Transverse colon (tissue), 4 donors: ENCODE measurements at regions not wholly inside any gene's neighbourhood (a gene's known extent, or its start where the extent isn't known, plus 50 kb on each side); places are given as distances from the start of the nearest gene placed in this dataset.

Experiments used
- DNase-seq: peaks from one replicate; pipeline ENCODE4 v3.0.0-alpha.2; 2019
- H3K27ac ChIP-seq, 4 donors: fragments of 200-600 bp; sonication (generic); 2 replicates each; pipeline ENCODE4 v1.5.1; 2016 to 2018; ENCODE audit warnings: inconsistent platforms in 4 of 4
- H3K27me3 ChIP-seq: fragments of 200-600 bp; sonication (generic); 2 replicates; pipeline ENCODE4 v1.5.1; 2017; ENCODE audit warnings: inconsistent platforms
- H3K36me3 ChIP-seq, 4 donors: fragments of 200-600 bp; sonication (generic); 2 replicates each; pipeline ENCODE4 v1.5.1; 2017 to 2019; ENCODE audit warnings: inconsistent platforms in 4 of 4
- H3K4me1 ChIP-seq, 4 donors: fragments of 200-600 bp; sonication (generic); 2 replicates each; pipeline ENCODE4 v1.5.1; 2017 to 2020; ENCODE audit warnings: inconsistent platforms in 4 of 4
- H3K4me3 ChIP-seq, 4 donors: fragments of 200-600 bp; sonication (generic); 1 replicate in 1 of 4; 2 replicates in 3 of 4; pipeline versions ENCODE4 v1.5.1 to v1.6.1; 2017 to 2019; ENCODE audit warnings: inconsistent platforms in 4 of 4
- H3K9me3 ChIP-seq, 2 donors: fragments of 200-600 bp; sonication (generic); 2 replicates each; pipeline ENCODE4 v1.5.1; 2017 to 2019; ENCODE audit warnings: inconsistent platforms in 2 of 2
- EP300 ChIP-seq: sonication (generic); formaldehyde crosslinking; IDR thresholded peaks from one replicate; pipeline ENCODE4 v1.6.1; 2017; ENCODE audit warnings: antibody characterized with exemption, low read depth
- POLR2A ChIP-seq: fragments of 450-650 bp; IDR thresholded peaks from one replicate; pipeline ENCODE4 v1.6.1; 2016; ENCODE audit warnings: antibody characterized with exemption, mild to moderate bottlenecking, moderate library complexity
- POLR2AphosphoS5 ChIP-seq, 3 donors: sonication (generic); formaldehyde crosslinking; IDR thresholded peaks; one replicate each; pipeline ENCODE4 v1.6.1; 2016; ENCODE audit warnings: antibody characterized with exemption in 3 of 3
- WGBS, 2 donors: methylation state at CpG; one replicate each; pipeline ENCODE4 v1.1.5; 2018; ENCODE audit warnings: low coverage in 1 of 2; 5-methylcytosine and 5-hydroxymethylcytosine counted together
- in situ Hi-C, 4 donors: fragments of 200-750 bp; cut with MboI; loops; one replicate each; pipeline versions ENCODE4 v1.15.0 to v1.15.1; 2017; ENCODE audit warnings: low sequenced_read_pairs in 3 of 4, low pct_ligation_motif_present in 1 of 4, low pct_unique_long_range_greater_than_20kb in 1 of 4
- intact Hi-C: fragments of 100-400 bp; cut with DNase I; formaldehyde crosslinking; loops from one replicate; pipeline ENCODE4 v1.15.1; 2023; ENCODE audit warnings: low total_unique reads
- TF ChIP-seq, protein P1 (sequence below), 5 experiments: fragments of 200-600 bp in 3 of 5; fragments of 450-650 bp in 2 of 5; sonication (generic) in 3 of 5; IDR thresholded peaks; 1 replicate in 2 of 5; 2 replicates in 3 of 5; pipeline ENCODE4 v1.5.1; 2016 to 2017; ENCODE audit warnings: antibody characterized with exemption in 5 of 5, inconsistent platforms in 3 of 5, mild to moderate bottlenecking in 2 of 5, moderate library complexity in 1 of 5

DNA sequence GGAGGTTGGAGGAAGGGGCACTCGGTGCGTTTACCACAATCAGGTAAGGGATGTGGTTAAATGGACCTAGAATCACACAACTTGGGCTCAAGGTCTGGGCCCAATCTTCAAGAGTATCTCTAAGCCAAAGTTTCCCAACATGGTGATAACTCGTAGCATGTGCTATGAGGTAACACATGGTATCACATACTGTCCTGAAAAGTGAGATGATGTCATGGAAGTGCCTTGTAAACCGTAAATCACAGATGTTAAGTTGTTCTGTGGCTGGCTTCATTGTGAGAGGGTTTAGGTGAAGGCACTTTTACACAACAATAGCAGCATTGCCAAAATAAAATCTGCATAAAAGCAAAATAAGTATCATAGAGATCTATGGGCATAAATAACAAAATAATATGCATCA is 551.8 kb downstream of the PLCL1 start:
- intact Hi-C loops (no loop called here), in situ Hi-C loops (no loop called here)
- no peak for TF ChIP-seq POLR2A
- no peak for TF ChIP-seq POLR2AphosphoS5 (IDR thresholded peaks at IDR 0.05)
- TF ChIP-seq, protein P1, sequence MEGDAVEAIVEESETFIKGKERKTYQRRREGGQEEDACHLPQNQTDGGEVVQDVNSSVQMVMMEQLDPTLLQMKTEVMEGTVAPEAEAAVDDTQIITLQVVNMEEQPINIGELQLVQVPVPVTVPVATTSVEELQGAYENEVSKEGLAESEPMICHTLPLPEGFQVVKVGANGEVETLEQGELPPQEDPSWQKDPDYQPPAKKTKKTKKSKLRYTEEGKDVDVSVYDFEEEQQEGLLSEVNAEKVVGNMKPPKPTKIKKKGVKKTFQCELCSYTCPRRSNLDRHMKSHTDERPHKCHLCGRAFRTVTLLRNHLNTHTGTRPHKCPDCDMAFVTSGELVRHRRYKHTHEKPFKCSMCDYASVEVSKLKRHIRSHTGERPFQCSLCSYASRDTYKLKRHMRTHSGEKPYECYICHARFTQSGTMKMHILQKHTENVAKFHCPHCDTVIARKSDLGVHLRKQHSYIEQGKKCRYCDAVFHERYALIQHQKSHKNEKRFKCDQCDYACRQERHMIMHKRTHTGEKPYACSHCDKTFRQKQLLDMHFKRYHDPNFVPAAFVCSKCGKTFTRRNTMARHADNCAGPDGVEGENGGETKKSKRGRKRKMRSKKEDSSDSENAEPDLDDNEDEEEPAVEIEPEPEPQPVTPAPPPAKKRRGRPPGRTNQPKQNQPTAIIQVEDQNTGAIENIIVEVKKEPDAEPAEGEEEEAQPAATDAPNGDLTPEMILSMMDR (IDR thresholded peaks at IDR 0.05), result no peak
- no peak for TF ChIP-seq EP300
- Histone ChIP-seq H3K4me1 (no peaks in the 10 kb centered on the region), H3K9me3 (no peaks in the 10 kb centered on the region), H3K4me3 (no peak overlapping the region), H3K27ac (no peak overlapping the region), H3K36me3 (no peaks in the 10 kb centered on the region), H3K27me3 (no peaks in the 10 kb centered on the region)
- WGBS, 2 donors, result 60 to 79% methylated on average over 3 to 4 of the region's 4 CpGs
- DNase-seq, result no peak

DNA sequence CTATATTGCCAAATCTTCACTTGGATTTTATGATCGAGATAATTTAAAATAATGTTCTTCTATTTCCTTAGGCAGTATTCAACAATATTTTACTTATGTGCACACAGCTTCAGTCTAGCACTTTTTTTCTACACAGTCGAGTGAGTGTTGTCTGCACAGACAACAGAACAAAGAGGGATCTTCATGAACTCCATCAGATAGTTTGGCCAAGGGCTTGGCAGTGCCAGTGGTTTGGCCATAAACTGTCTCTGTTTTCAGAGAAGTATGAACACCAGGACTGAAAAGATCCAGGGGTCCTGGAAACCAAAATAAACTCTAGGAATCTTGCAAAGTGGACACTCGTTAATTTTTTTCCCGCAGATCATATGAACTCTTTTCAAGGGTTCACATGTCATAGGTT is 547.3 kb downstream of the PLCL1 start:
- no peak for TF ChIP-seq EP300
- no peak for TF ChIP-seq POLR2AphosphoS5 (IDR thresholded peaks at IDR 0.05)
- no peak for TF ChIP-seq POLR2A
- TF ChIP-seq, protein P1 (IDR thresholded peaks at IDR 0.05), result no peak
- no peaks in the 10 kb centered on the region for H3K9me3 ChIP-seq
- in situ Hi-C loops (no loop called here), intact Hi-C loops (no loop called here)
- DNase-seq, result no peak
- no peaks in the 10 kb centered on the region for H3K27me3 ChIP-seq
- no peak overlapping the region for H3K27ac ChIP-seq
- no peak overlapping the region for H3K4me3 ChIP-seq
- no peaks in the 10 kb centered on the region for H3K36me3 ChIP-seq
- 66 to 77% methylated on average over 4 of the region's 4 CpGs for WGBS, 2 donors
- no peaks in the 10 kb centered on the region for H3K4me1 ChIP-seq

- intact Hi-C loops (no loop called here), in situ Hi-C loops (no loop called here)
- Histone ChIP-seq H3K4me1 (no peaks in the 10 kb centered on the region), H3K27ac (no peak overlapping the region), H3K27me3 (no peaks in the 10 kb centered on the region), H3K36me3 (no peaks in the 10 kb centered on the region), H3K9me3 (no peaks in the 10 kb centered on the region), H3K4me3 (no peak overlapping the region)
- 78 to 85% methylated on average over 3 to 4 of the region's 4 CpGs for WGBS, 2 donors
- TF ChIP-seq POLR2A, result no peak
- no peak for DNase-seq
Observed at GRCh38 chr2:198347946-198348345, 543.6 kb downstream of the PLCL1 start.

DNA sequence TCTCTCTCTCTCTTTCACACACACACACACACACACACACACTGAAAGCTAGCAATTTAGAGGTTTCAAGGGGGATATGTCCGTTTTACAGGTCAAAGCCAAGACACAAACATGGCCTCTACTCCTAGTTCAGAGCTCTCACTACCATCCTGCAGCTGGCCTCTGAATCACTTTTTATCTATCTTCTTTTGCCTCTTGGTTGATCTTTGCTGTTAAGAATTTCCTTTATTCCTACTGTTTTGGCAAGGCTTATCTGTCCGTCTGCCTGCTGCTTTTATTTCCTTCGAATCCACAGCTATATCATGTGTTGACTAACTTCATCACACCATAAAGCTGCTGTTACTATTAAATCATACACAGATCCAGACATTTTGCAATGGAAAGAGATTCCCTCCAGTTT is 543.0 kb downstream of the PLCL1 start:
- Histone ChIP-seq H3K36me3 (no peaks in the 10 kb centered on the region), H3K9me3 (no peaks in the 10 kb centered on the region), H3K27me3 (no peaks in the 10 kb centered on the region), H3K4me1 (no peaks in the 10 kb centered on the region), H3K27ac (no peak overlapping the region), H3K4me3 (no peak overlapping the region)
- DNase-seq, result no peak
- in situ Hi-C loops (no loop called here), intact Hi-C loops (no loop called here)
- 45 to 67% methylated on average over 3 of the region's 3 CpGs for WGBS, 2 donors
- TF ChIP-seq, protein P1 (IDR thresholded peaks at IDR 0.05), result no peak
- TF ChIP-seq POLR2AphosphoS5 (IDR thresholded peaks at IDR 0.05), result no peak
- TF ChIP-seq EP300, result no peak
- no peak for TF ChIP-seq POLR2A

GRCh38 chr2:198343471-198343870 is 539.1 kb downstream of the PLCL1 start:
- WGBS, 2 donors, result 75 to 89% methylated on average over 1 of the region's 1 CpG
- intact Hi-C loops, result no loop called here

More at GRCh38 chr2:198343471-198343870, 539.1 kb downstream of the PLCL1 start:
- H3K4me1 ChIP-seq, result no peaks in the 10 kb centered on the region
- DNase-seq, result no peak
- no peak overlapping the region for H3K4me3 ChIP-seq
- no peaks in the 10 kb centered on the region for H3K36me3 ChIP-seq
- H3K27ac ChIP-seq, result no peak overlapping the region
- TF ChIP-seq, protein P1 (IDR thresholded peaks at IDR 0.05), result no peak
- TF ChIP-seq POLR2AphosphoS5 (IDR thresholded peaks at IDR 0.05), result no peak
- no peaks in the 10 kb centered on the region for H3K27me3 ChIP-seq
- H3K9me3 ChIP-seq, result no peaks in the 10 kb centered on the region
- in situ Hi-C loops, result no loop called here
